CD4-positive, alpha-beta T cell treated with Interleukin-12 subunit alpha and Interleukin-12 subunit beta, for 1 hour (primary cell): ENCODE measurements at regions not wholly inside any gene's neighbourhood (a gene's known extent, or its start where the extent isn't known, plus 50 kb on each side); places are given as distances from the start of the nearest gene placed in this dataset.

Experiments used
- DNase-seq: peaks from one replicate; pipeline ENCODE4 v3.0.0-alpha.2; 2020

- DNase-seq: no peak
Observed at GRCh38 chr18:79628416-79629248, 51.0 kb upstream of the CTDP1 start.

GRCh38 chr18:79629249-79629558, 50.4 kb upstream of the CTDP1 start:
- DNase-seq: no peak

DNA sequence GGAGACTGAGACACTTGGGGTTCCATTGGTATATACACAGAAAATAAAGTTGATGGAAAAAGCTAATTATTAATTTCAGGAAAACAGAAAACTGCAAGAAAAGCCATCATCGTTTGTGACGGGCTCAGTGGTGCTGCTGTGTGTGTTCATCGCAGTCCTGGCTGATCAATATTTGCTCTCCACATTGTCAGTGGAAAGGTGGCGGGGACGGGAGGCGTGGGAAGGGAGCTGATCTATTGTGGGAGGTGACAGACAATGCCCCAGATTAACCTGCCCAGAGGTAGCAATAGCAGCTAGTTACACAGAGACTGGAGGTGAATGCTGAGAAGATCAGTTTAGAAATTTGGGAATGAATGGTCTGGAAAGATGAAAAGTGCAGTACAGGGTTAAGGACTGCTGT, 50.0 kb upstream of the CTDP1 start:
- no peak for DNase-seq
